IMR-90 (cell line): ENCODE measurements at regions not wholly inside any gene's neighbourhood (a gene's known extent, or its start where the extent isn't known, plus 50 kb on each side); places are given as distances from the start of the nearest gene placed in this dataset.
A peak's percentile ranks its signal among the peaks of the same experiment; 100 is the strongest.

ENCODE experiments used
- ATAC-seq: fragments of 200-7000 bp; cut with Tn5 transposase; 2 replicates; pipeline ENCODE4 v1.9.1; 2020; ENCODE audit warnings: low read depth, mild to moderate bottlenecking, moderate library complexity
- BruUV-seq: library from RNA; stranded (reverse); fragments of 400-500 nt; replicated peaks from 2 replicates; lab custom pipeline; 2021; lab: Mats Ljungman, UMichigan
- CTCF ChIA-PET: fragments of 300-600 bp; formaldehyde crosslinking; extraction: SDS; loops from one replicate; lab custom pipeline; 2021; ENCODE audit warnings: antibody characterized with exemption; lab: Yijun Ruan, JAX
- POLR2A ChIA-PET: fragments of 300-600 bp; sonication (Branson Sonifier 250); formaldehyde crosslinking; loops from one replicate; lab custom pipeline; 2022; ENCODE audit warnings: antibody characterized with exemption; ENCODE audit not compliant: unreplicated experiment; lab: Charles Lee
- DNase-seq: peaks from one replicate; pipeline ENCODE4 v3.0.0; 2013
- H2AFZ ChIP-seq: replicated peaks from 2 replicates; pipeline ENCODE3; 2013; ENCODE audit warnings: low read length, mild to moderate bottlenecking; ENCODE audit not compliant: poor library complexity
- H2AK5ac ChIP-seq: 2 replicates; pipeline ENCODE4 v1.6.1; 2013; ENCODE audit warnings: low read depth, low read length, inconsistent platforms
- H2AK9ac ChIP-seq: replicated peaks from 2 replicates; pipeline ENCODE3; 2013; ENCODE audit warnings: mild to moderate bottlenecking, low read depth, low read length, moderate library complexity; ENCODE audit not compliant: poor library complexity
- H2BK120ac ChIP-seq: 2 replicates; pipeline ENCODE4 v1.6.1; 2013; ENCODE audit warnings: low read depth, low read length, inconsistent platforms
- H2BK15ac ChIP-seq: 3 replicates; pipeline ENCODE4 v1.6.1; 2013; ENCODE audit warnings: low read depth, low read length, inconsistent platforms
- H2BK20ac ChIP-seq: 2 replicates; pipeline ENCODE4 v1.6.1; 2013; ENCODE audit warnings: low read depth, mild to moderate bottlenecking, inconsistent platforms, low read length, moderate library complexity
- H2BK5ac ChIP-seq: 2 replicates; pipeline ENCODE4 v1.6.1; 2013; ENCODE audit warnings: mild to moderate bottlenecking, low read depth, low read length, inconsistent platforms; ENCODE audit not compliant: poor library complexity, severe bottlenecking
- H3K14ac ChIP-seq: replicated peaks from 2 replicates; pipeline ENCODE4 v1.6.1; 2013; ENCODE audit warnings: low read depth, low read length, inconsistent platforms
- H3K18ac ChIP-seq: 2 replicates; pipeline ENCODE4 v1.6.1; 2013; ENCODE audit warnings: low read depth, low read length, control low read depth
- H3K23ac ChIP-seq: 2 replicates; pipeline ENCODE4 v1.6.1; 2013; ENCODE audit warnings: low read depth, low read length, inconsistent platforms
- H3K27ac ChIP-seq: 2 replicates; pipeline ENCODE4 v1.5.1; 2013; ENCODE audit warnings: mild to moderate bottlenecking, control low read depth, low read length; ENCODE audit not compliant: insufficient read depth
- H3K27me3 ChIP-seq: 2 replicates; pipeline ENCODE4 v1.6.1; 2013; ENCODE audit warnings: low read length; ENCODE audit not compliant: control insufficient read depth, insufficient read depth
- H3K36me3 ChIP-seq: 2 replicates; pipeline ENCODE4 v1.6.1; 2013; ENCODE audit warnings: low read length, mixed read lengths; ENCODE audit not compliant: control insufficient read depth, insufficient read depth
- H3K4ac ChIP-seq: 2 replicates; pipeline ENCODE4 v1.6.1; 2013; ENCODE audit warnings: low read depth, low read length, inconsistent platforms
- H3K4me1 ChIP-seq: 2 replicates; pipeline ENCODE4 v1.6.1; 2013; ENCODE audit warnings: low read length, mixed read lengths; ENCODE audit not compliant: control insufficient read depth, insufficient read depth
- H3K4me2 ChIP-seq: 2 replicates; pipeline ENCODE4 v1.6.1; 2013; ENCODE audit warnings: low read depth, mild to moderate bottlenecking, control low read depth, low read length, moderate library complexity
- H3K4me3 ChIP-seq: 2 replicates; pipeline ENCODE4 v1.5.1; 2013; ENCODE audit warnings: low read depth, mild to moderate bottlenecking, control low read depth, low read length, moderate library complexity; ENCODE audit not compliant: insufficient read depth
- H3K56ac ChIP-seq: 2 replicates; pipeline ENCODE4 v1.6.1; 2013; ENCODE audit warnings: low read length, inconsistent platforms; ENCODE audit not compliant: insufficient read depth; ENCODE audit errors: extremely low read depth
- H3K79me1 ChIP-seq, 2 experiments: 2 replicates each; pipeline ENCODE4 v1.6.1; 2013; ENCODE audit warnings: low read length in 2 of 2, inconsistent platforms in 1 of 2, low read depth in 1 of 2
- H3K9ac ChIP-seq: 2 replicates; pipeline ENCODE4 v1.6.1; 2013; ENCODE audit warnings: low read depth, low read length, control low read depth
- H3K9me1 ChIP-seq: 2 replicates; pipeline ENCODE4 v1.6.1; 2013; ENCODE audit warnings: low read length, inconsistent platforms; ENCODE audit not compliant: insufficient read depth
- H3K9me3 ChIP-seq: 2 replicates; pipeline ENCODE4 v1.6.1; 2013; ENCODE audit warnings: low read length; ENCODE audit not compliant: control insufficient read depth, insufficient read depth
- H4K20me1 ChIP-seq: 2 replicates; pipeline ENCODE4 v1.6.1; 2013; ENCODE audit warnings: low read length, inconsistent platforms; ENCODE audit not compliant: insufficient read depth
- H4K5ac ChIP-seq: 2 replicates; pipeline ENCODE4 v1.6.1; 2013; ENCODE audit warnings: mild to moderate bottlenecking, low read depth, low read length, control low read depth
- H4K8ac ChIP-seq, 2 experiments: 2 replicates each; pipeline ENCODE4 v1.6.1; 2013; ENCODE audit warnings: low read depth in 2 of 2, low read length in 2 of 2, control low read depth in 1 of 2, inconsistent platforms in 1 of 2
- H4K91ac ChIP-seq: 2 replicates; pipeline ENCODE4 v1.6.1; 2013; ENCODE audit warnings: low read depth, low read length, inconsistent platforms; ENCODE audit not compliant: insufficient read depth
- BHLHE40 ChIP-seq: fragments of 150-350 bp; IDR thresholded peaks from 2 replicates; pipeline ENCODE4 v1.6.1; 2016; ENCODE audit warnings: mild to moderate bottlenecking, low read depth, low read length
- CEBPB ChIP-seq: IDR thresholded peaks from 2 replicates; pipeline ENCODE4 v1.6.1; 2012; ENCODE audit warnings: low read depth, low read length, improper control_type of control experiment
- CHD1 ChIP-seq: IDR thresholded peaks from 2 replicates; pipeline ENCODE4 v1.6.1; 2012; ENCODE audit warnings: low read depth, low read length, improper control_type of control experiment
- CTCF ChIP-seq: conservative IDR thresholded peaks from 2 replicates; pipeline ENCODE4 v1.5.1; 2012; ENCODE audit warnings: mild to moderate bottlenecking, low read depth, low read length, improper control_type of control experiment
- ELK1 ChIP-seq: fragments of 150-350 bp; IDR thresholded peaks from 2 replicates; pipeline ENCODE4 v1.6.1; 2016; ENCODE audit warnings: low read depth, mild to moderate bottlenecking, low read length, moderate library complexity, borderline replicate concordance
- FOS ChIP-seq: fragments of 150-350 bp; IDR thresholded peaks from 2 replicates; pipeline ENCODE4 v1.6.1; 2016; ENCODE audit warnings: low read depth, low read length
- MAFK ChIP-seq: IDR thresholded peaks from 2 replicates; pipeline ENCODE4 v1.6.1; 2012; ENCODE audit warnings: low read depth, low read length, improper control_type of control experiment
- MAZ ChIP-seq: IDR thresholded peaks from 2 replicates; pipeline ENCODE4 v1.6.1; 2012; ENCODE audit warnings: low read depth, mild to moderate bottlenecking, low read length, improper control_type of control experiment, moderate library complexity, borderline replicate concordance
- MXI1 ChIP-seq: IDR thresholded peaks from 2 replicates; pipeline ENCODE4 v1.6.1; 2012; ENCODE audit warnings: low read depth, mild to moderate bottlenecking, low read length, moderate library complexity, borderline replicate concordance
- NFE2L2 ChIP-seq: fragments of 150-350 bp; IDR thresholded peaks from 2 replicates; pipeline ENCODE4 v1.6.1; 2016; ENCODE audit warnings: low read depth, mild to moderate bottlenecking, low read length
- POLR2A ChIP-seq: IDR thresholded peaks from 2 replicates; pipeline ENCODE4 v1.6.1; 2012; ENCODE audit warnings: mild to moderate bottlenecking, low read depth, low read length
- RAD21 ChIP-seq: IDR thresholded peaks from 2 replicates; pipeline ENCODE4 v1.6.1; 2012; ENCODE audit warnings: low read length, improper control_type of control experiment
- RCOR1 ChIP-seq: IDR thresholded peaks from 2 replicates; pipeline ENCODE4 v1.6.1; 2012; ENCODE audit warnings: mild to moderate bottlenecking, low read length, improper control_type of control experiment; ENCODE audit not compliant: insufficient replicate concordance
- RFX5 ChIP-seq: IDR thresholded peaks from 2 replicates; pipeline ENCODE4 v1.8.0; 2012; ENCODE audit warnings: low read depth, mild to moderate bottlenecking, low read length, moderate library complexity
- SMC3 ChIP-seq: fragments of 150-350 bp; IDR thresholded peaks from 2 replicates; pipeline ENCODE4 v1.6.1; 2016; ENCODE audit warnings: low read depth, mild to moderate bottlenecking, antibody characterized with exemption, low read length, moderate library complexity
- USF2 ChIP-seq: fragments of 150-350 bp; IDR thresholded peaks from 2 replicates; pipeline ENCODE4 v1.6.1; 2017; ENCODE audit warnings: mild to moderate bottlenecking, antibody characterized with exemption, low read length, low read depth
- WGBS, 2 experiments: methylation state at CpG; one replicate each; pipeline versions ENCODE4 v1.1.5 to v1.1.7; 2013; ENCODE audit warnings: missing lambda C conversion rate in 2 of 2; ENCODE audit not compliant: insufficient read length in 1 of 2; ENCODE audit errors: extremely low coverage in 2 of 2; 5-methylcytosine and 5-hydroxymethylcytosine counted together
- dilution Hi-C: fragments of 300-500 bp; cut with HindIII; formaldehyde crosslinking; loops from one replicate; pipeline ENCODE4 v1.14.3; 2018; ENCODE audit warnings: low sequenced_read_pairs; ENCODE audit not compliant: unreplicated experiment
- in situ Hi-C: fragments of 300-500 bp; cut with MboI; formaldehyde crosslinking; loops from 3 replicates; pipeline ENCODE4 v1.14.3; 2019; ENCODE audit warnings: low sequenced_read_pairs, inconsistent platforms, mixed read lengths
- intact Hi-C: fragments of 100-400 bp; cut with micrococcal nuclease; formaldehyde crosslinking; loops from 2 replicates; pipeline ENCODE4 v1.10.0; 2022

GRCh38 chr10:4698075-4698474, 127.9 kb upstream of the AKR1E2 start:
- Histone ChIP-seq H3K27ac (no peak overlapping the region), H2BK120ac (no peak overlapping the region), H4K20me1 (no peaks in the 10 kb centered on the region), H3K9me3 (no peaks in the 10 kb centered on the region), H3K9ac (no peak overlapping the region), H4K8ac (no peak overlapping the region), H3K23ac (no peak overlapping the region), H4K91ac (no peak overlapping the region), H3K27me3 (no peaks in the 10 kb centered on the region), H3K56ac (no peak overlapping the region), H3K79me1 (no peaks in the 10 kb centered on the region), H3K4ac (no peak overlapping the region; the same call in 1 of the 2 replicates), H2AFZ (no peak overlapping the region), H3K36me3 (no peaks in the 10 kb centered on the region), H3K9me1 (peaks cover 3% of the 10 kb centered on the region; the same call in 1 of the 2 replicates), H2BK20ac (no peak overlapping the region), H2AK5ac (no peak overlapping the region), H4K5ac (no peak overlapping the region), H2AK9ac (no peak overlapping the region), H2BK15ac (no peak overlapping the region), H3K4me1 (peaks cover 5% of the 10 kb centered on the region), H2BK5ac (no peak overlapping the region), H3K14ac (no peak overlapping the region), H3K4me2 (no peak overlapping the region), H3K18ac (0 out of 2 replicates have a peak overlapping the region, but pooled peaks have one; percentile 17), H3K4me3 (no peak overlapping the region)
- in situ Hi-C loops (no loop called here), dilution Hi-C loops (no loop called here), intact Hi-C loops (loop anchor here (5.0 kb wide), 1 partner anchor 39 kb away; no protein-coding TSS in a partner anchor)
- BruUV-seq: no TSS peak
- WGBS, 2 experiments: no CpG with 5 or more reads among the region's 1 CpG
- POLR2A ChIA-PET: no interaction called here
- no peak for ATAC-seq
- no peak for TF ChIP-seq MXI1
- no peak for TF ChIP-seq CHD1
- TF ChIP-seq RCOR1: no peak
- no peak for TF ChIP-seq RFX5
- no peak for TF ChIP-seq POLR2A
- TF ChIP-seq CTCF: no peak
- no peak for TF ChIP-seq MAZ
- TF ChIP-seq NFE2L2: no peak
- no peak for TF ChIP-seq SMC3
- no peak for TF ChIP-seq FOS
- TF ChIP-seq CEBPB: no peak
- no peak for TF ChIP-seq ELK1
- no peak for TF ChIP-seq BHLHE40
- TF ChIP-seq USF2: no peak
- no peak for TF ChIP-seq RAD21
- TF ChIP-seq MAFK: no peak
- DNase-seq: no peak
- CTCF ChIA-PET: no interaction called here
